Small intestine (tissue), 7 donors: ENCODE measurements at regions not wholly inside any gene's neighbourhood (a gene's known extent, or its start where the extent isn't known, plus 50 kb on each side); places are given as distances from the start of the nearest gene placed in this dataset.

Experiments
- DNase-seq, 2 donors: peaks; one replicate each; pipeline versions ENCODE4 v3.0.0 to v3.0.0-alpha.2; 2013
- FAIRE-seq: peaks from 2 replicates; lab custom pipeline; 2012; peaks lifted over from hg19 to GRCh38; lab: Jason Lieb, UNC
- H3K27ac ChIP-seq, 3 donors: one replicate each; pipeline ENCODE4 v1.5.1; 2013; ENCODE audit warnings: low read length in 2 of 3, mild to moderate bottlenecking in 2 of 3, control low read depth in 1 of 3, inconsistent platforms in 1 of 3, low read depth in 1 of 3, moderate library complexity in 1 of 3
- H3K27me3 ChIP-seq, 3 donors: one replicate each; pipeline ENCODE4 v1.6.1; 2013; ENCODE audit warnings: low read length in 3 of 3, inconsistent platforms in 1 of 3; ENCODE audit not compliant: control insufficient read depth in 3 of 3, insufficient read depth in 3 of 3
- H3K36me3 ChIP-seq, 3 donors: one replicate each; pipeline ENCODE4 v1.6.1; 2013; ENCODE audit warnings: low read length in 3 of 3, inconsistent platforms in 1 of 3, low read depth in 1 of 3, mild to moderate bottlenecking in 1 of 3, moderate library complexity in 1 of 3; ENCODE audit not compliant: control insufficient read depth in 3 of 3, insufficient read depth in 2 of 3
- H3K4me1 ChIP-seq, 3 donors: one replicate each; pipeline ENCODE4 v1.6.1; 2013; ENCODE audit warnings: low read length in 2 of 3, inconsistent platforms in 1 of 3, low read depth in 1 of 3, mild to moderate bottlenecking in 1 of 3, moderate library complexity in 1 of 3; ENCODE audit not compliant: control insufficient read depth in 3 of 3, insufficient read depth in 2 of 3
- H3K4me3 ChIP-seq, 3 donors: one replicate each; pipeline ENCODE4 v1.5.1; 2013; ENCODE audit warnings: low read length in 3 of 3, control low read depth in 1 of 3, inconsistent platforms in 1 of 3, low read depth in 1 of 3, mild to moderate bottlenecking in 1 of 3, moderate library complexity in 1 of 3
- H3K9me3 ChIP-seq, 2 donors: one replicate each; pipeline ENCODE4 v1.6.1; 2013; ENCODE audit warnings: low read depth in 1 of 2, low read length in 1 of 2; ENCODE audit not compliant: control insufficient read depth in 2 of 2, insufficient read depth in 1 of 2
- WGBS, 3 donors: extraction: QIAGEN DNeasy Blood & Tissue Kit; methylation state at CpG; one replicate each; pipeline ENCODE4 v1.1.7; 2013; 5-methylcytosine and 5-hydroxymethylcytosine counted together
- donor health status: healthy with polysubstance abuse.
- donor health status: control.
- donor health status: control.
- donor health status: Bipolar disorder and iron deficiency.
- donor health status: healthy.

GRCh38 chr6:139944131-139944530, 569.7 kb upstream of the CITED2 start:
- peaks cover 0 to 7% (median 0%) of the 10 kb centered on the region in 3 donors for H3K4me1 ChIP-seq
- DNase-seq (no peak), FAIRE-seq (no peak)
- no peaks in the 10 kb centered on the region for H3K27me3 ChIP-seq
- no peak overlapping the region for H3K27ac ChIP-seq
- H3K9me3 ChIP-seq = no peaks in the 10 kb centered on the region
- no peaks in the 10 kb centered on the region for H3K36me3 ChIP-seq
- H3K4me3 ChIP-seq = no peak overlapping the region
- 80 to 89% (median 80%) methylated on average over 3 of the region's 3 CpGs for WGBS, 3 donors

- FAIRE-seq = peak; percentile 51
- Histone ChIP-seq H3K27ac (no peak overlapping the region), H3K4me1 (peaks cover 0 to 7% (median 0%) of the 10 kb centered on the region in 3 donors), H3K9me3 (no peaks in the 10 kb centered on the region), H3K4me3 (no peak overlapping the region), H3K36me3 (no peaks in the 10 kb centered on the region), H3K27me3 (no peaks in the 10 kb centered on the region)
- DNase-seq = peak in 1 of 2 donors; percentile 31
Observed at GRCh38 chr6:139943391-139943790, 568.9 kb upstream of the CITED2 start.

DNA sequence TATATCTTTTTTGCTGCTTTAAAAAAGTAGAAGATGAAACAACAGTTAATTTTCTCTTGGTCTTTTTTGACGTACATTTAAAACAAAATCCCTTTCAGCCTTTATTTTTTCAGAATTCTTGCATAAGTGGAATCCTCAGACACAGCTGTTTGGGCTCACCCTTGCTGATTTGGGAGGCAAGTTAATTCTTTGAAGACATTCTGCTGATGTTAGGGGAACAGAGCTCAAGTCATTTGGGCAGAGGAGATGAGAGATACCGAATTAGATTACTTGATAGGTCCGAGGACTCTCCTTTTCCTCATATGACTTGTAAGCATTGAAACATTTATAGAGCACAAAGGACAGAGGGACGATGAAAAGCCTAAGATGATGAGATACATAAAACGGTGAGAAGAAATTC, 567.9 kb upstream of the CITED2 start:
- no peak overlapping the region for H3K27ac ChIP-seq
- H3K27me3 ChIP-seq = no peaks in the 10 kb centered on the region
- H3K36me3 ChIP-seq = no peaks in the 10 kb centered on the region
- DNase-seq = no peak
- no peaks in the 10 kb centered on the region for H3K9me3 ChIP-seq
- no peak for FAIRE-seq
- H3K4me3 ChIP-seq = no peak overlapping the region
- WGBS, 3 donors = 76 to 95% (median 84%) methylated on average over 5 of the region's 5 CpGs
- H3K4me1 ChIP-seq = peaks cover 0 to 7% (median 0%) of the 10 kb centered on the region in 3 donors

DNA sequence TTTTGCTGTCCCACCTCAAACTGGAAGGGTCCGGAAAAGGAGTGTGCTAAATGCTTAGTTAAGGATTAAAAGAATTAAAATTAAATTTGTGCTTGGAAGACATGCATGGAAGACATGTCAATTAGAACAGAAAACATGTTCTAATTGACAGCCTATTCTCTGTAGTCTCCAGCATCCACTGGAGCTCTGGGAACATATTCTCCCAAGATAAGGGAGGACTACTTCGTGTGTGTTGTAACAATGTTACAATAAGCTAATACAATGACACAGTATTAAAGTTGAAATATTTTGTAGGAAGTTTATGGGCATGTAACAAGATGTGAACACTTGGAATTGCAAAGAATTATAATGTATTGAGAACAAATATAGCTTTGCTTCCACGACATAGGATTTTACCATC, 567.4 kb upstream of the CITED2 start:
- Histone ChIP-seq H3K4me1 (peaks cover 0 to 7% (median 0%) of the 10 kb centered on the region in 3 donors), H3K4me3 (no peak overlapping the region), H3K27ac (no peak overlapping the region), H3K9me3 (no peaks in the 10 kb centered on the region), H3K36me3 (no peaks in the 10 kb centered on the region), H3K27me3 (no peaks in the 10 kb centered on the region)
- FAIRE-seq (no peak), DNase-seq (no peak)
- 22 to 79% (median 26%) methylated on average over 3 of the region's 3 CpGs for WGBS, 3 donors

- DNase-seq = peak in 1 of 2 donors; percentile 52
- no peak for FAIRE-seq
- 57 to 65% (median 57%) methylated on average over 8 of the region's 8 CpGs for WGBS, 3 donors
Observed at GRCh38 chr6:139940741-139941729, 566.6 kb upstream of the CITED2 start.

DNA sequence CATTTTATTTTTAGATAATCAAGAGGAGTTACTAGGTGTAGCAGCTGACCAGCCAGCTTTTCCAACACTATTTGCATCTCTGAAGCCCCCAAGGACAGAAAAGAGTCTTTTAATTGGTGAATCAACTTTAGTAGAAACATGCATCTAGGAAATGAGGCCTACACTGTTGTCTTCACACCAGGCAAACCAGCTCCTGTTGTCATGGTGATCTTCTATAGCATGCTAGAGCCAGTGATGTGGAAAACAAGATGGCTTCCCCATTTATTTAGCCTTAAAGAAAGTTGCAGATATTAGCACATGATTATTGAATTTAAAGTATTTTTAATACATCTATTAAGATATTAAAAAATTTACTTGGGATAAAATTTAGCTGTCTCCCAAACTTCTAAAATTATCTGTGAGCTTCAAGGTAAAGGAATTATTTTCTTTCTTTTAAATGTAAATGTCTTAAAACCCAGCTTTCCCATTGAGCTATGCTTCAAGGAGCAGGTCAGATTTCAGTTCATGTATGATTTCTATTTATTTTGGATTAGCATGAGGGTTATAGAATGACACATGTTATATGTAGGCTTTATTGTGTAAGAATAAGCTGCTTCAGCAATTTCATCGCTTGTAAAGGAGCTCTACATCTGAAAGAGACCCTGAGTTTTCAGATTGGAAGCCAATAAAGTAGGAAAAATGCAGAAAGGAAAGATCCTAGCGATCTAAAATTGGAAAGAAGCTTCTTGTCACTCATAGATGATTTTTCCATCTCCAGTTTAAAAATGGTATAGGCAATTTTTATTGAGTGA, 564.9 kb upstream of the CITED2 start:
- H3K36me3 ChIP-seq = no peaks in the 10 kb centered on the region
- DNase-seq (no peak), FAIRE-seq (no peak)
- peaks cover 0 to 7% (median 0%) of the 10 kb centered on the region in 3 donors for H3K4me1 ChIP-seq
- no peaks in the 10 kb centered on the region for H3K27me3 ChIP-seq
- H3K9me3 ChIP-seq = no peaks in the 10 kb centered on the region
- H3K27ac ChIP-seq = no peak overlapping the region
- 86 to 92% (median 90%) methylated on average over 2 of the region's 2 CpGs for WGBS, 3 donors
- no peak overlapping the region for H3K4me3 ChIP-seq

More at GRCh38 chr6:139940741-139941729, 566.6 kb upstream of the CITED2 start:
- peak overlapping the region in 1 of 3 donors; percentile 8 for H3K27ac ChIP-seq
- no peaks in the 10 kb centered on the region for H3K36me3 ChIP-seq
- no peaks in the 10 kb centered on the region for H3K9me3 ChIP-seq
- H3K4me3 ChIP-seq = no peak overlapping the region
- H3K27me3 ChIP-seq = no peaks in the 10 kb centered on the region
- peaks cover 0 to 7% (median 0%) of the 10 kb centered on the region in 3 donors for H3K4me1 ChIP-seq

DNA sequence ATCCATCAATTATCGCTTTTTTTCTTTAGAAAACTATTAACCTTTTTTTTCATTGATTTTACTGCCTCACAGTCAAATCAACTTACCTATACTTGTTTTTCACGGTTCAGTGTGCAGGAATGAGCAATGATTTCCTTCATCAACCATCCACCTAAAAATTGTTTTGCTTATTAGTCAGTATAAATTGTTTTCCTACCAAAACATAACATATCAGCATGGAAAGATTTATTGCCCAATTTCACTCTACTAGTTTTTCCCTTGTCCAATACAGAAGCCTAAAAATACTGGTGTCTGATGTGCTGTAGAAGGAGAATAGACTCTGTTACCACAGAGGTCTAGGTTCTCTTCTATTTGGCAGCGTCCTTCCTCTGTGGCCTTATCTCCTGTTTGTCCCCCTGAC, 558.2 kb upstream of the CITED2 start:
- no peaks in the 10 kb centered on the region for H3K27me3 ChIP-seq
- WGBS, 3 donors = 87 to 94% (median 89%) methylated on average over 3 of the region's 3 CpGs
- FAIRE-seq = no peak

DNA sequence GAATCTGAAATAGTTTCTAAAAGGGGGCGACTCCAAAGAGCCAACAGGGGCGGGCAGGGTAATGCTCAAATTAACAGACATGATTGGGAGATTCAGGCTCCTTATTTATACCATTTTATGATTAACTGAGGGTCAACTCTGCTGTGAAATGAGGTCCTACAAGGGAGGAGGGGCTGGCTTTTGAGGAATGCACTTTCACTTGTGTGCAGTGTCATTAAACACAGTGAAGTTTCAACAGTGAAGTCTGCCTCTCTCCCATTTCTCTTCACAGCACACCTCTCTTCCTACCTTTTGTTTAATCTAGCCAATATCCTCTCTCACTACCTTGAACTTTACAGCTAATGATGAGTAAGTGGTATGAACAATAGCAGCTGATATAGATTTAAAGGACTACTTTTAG, 557.3 kb upstream of the CITED2 start:
- peaks cover 0 to 1% (median 0%) of the 10 kb centered on the region in 3 donors for H3K4me1 ChIP-seq
- H3K36me3 ChIP-seq = no peaks in the 10 kb centered on the region
- H3K9me3 ChIP-seq = no peaks in the 10 kb centered on the region
- FAIRE-seq = no peak
- 84 to 93% (median 89%) methylated on average over 2 of the region's 2 CpGs for WGBS, 3 donors
- DNase-seq = no peak
- H3K27me3 ChIP-seq = no peaks in the 10 kb centered on the region
- no peak overlapping the region for H3K27ac ChIP-seq
- no peak overlapping the region for H3K4me3 ChIP-seq

More for the DNA sequence above, 558.2 kb upstream of the CITED2 start:
- Histone ChIP-seq H3K4me1 (no peaks in the 10 kb centered on the region), H3K4me3 (no peak overlapping the region), H3K36me3 (no peaks in the 10 kb centered on the region), H3K27ac (no peak overlapping the region), H3K9me3 (no peaks in the 10 kb centered on the region)
- no peak for DNase-seq
